ENCODE measurements at regions not wholly inside any gene's neighbourhood (a gene's known extent, or its start where the extent isn't known, plus 50 kb on each side); places are given as distances from the start of the nearest gene placed in this dataset.

- no peaks in the 10 kb centered on the region for H3K4me1 ChIP-seq
- H3K4me3 ChIP-seq, result no peak overlapping the region
- ATAC-seq (no peak), DNase-seq (no peak)
- H3K9me3 ChIP-seq, result peaks cover 0 to 11% (median 4%) of the 10 kb centered on the region in 11 donors
- H3K36me3 ChIP-seq, result no peaks in the 10 kb centered on the region
- H3K27ac ChIP-seq, result no peak overlapping the region
- TF ChIP-seq CTCF (IDR thresholded peaks at IDR 0.05), result no peak
- WGBS, 2 donors, result 82% methylated on average over 5 of the region's 5 CpGs
- H3K27me3 ChIP-seq, result no peaks in the 10 kb centered on the region
- intact Hi-C loops (cut with DNase I), result no loop called here
These were observed 106.6 kb upstream of the HS3ST1 start for GRCh38 chr4:11535333-11535732.

GRCh38 chr4:11534623-11535302 lies 106.1 kb upstream of the HS3ST1 start:
- Histone ChIP-seq H3K4me1 (peaks cover 0 to under 1% (median 0%) of the 10 kb centered on the region in 9 donors), H3K36me3 (no peaks in the 10 kb centered on the region), H3K27me3 (no peaks in the 10 kb centered on the region), H3K9me3 (peaks cover 0 to 15% (median 5%) of the 10 kb centered on the region in 11 donors), H3K4me3 (no peak overlapping the region), H3K27ac (no peak overlapping the region)
- ATAC-seq (no peak), DNase-seq (no peak)
- WGBS, 2 donors, result 26 to 50% methylated on average over 2 of the region's 2 CpGs
- intact Hi-C loops (cut with DNase I), result no loop called here
- no peak for TF ChIP-seq CTCF (IDR thresholded peaks at IDR 0.05)

GRCh38 chr4:11532138-11532537 lies 103.4 kb upstream of the HS3ST1 start:
- no peaks in the 10 kb centered on the region for H3K36me3 ChIP-seq
- ATAC-seq (no peak), DNase-seq (no peak)
- 72 to 97% methylated on average over 2 of the region's 2 CpGs for WGBS, 2 donors
- peaks cover 0 to 8% (median 0%) of the 10 kb centered on the region in 9 donors for H3K4me1 ChIP-seq
- no peaks in the 10 kb centered on the region for H3K27me3 ChIP-seq
- no peak for TF ChIP-seq CTCF (IDR thresholded peaks at IDR 0.05)
- H3K27ac ChIP-seq, result no peak overlapping the region
- H3K9me3 ChIP-seq, result peaks cover 0 to 15% (median 5%) of the 10 kb centered on the region in 11 donors
- intact Hi-C loops (cut with DNase I), result no loop called here
- H3K4me3 ChIP-seq, result no peak overlapping the region

GRCh38 chr4:11529625-11530201 lies 101.0 kb upstream of the HS3ST1 start:
- DNase-seq (no peak), ATAC-seq (no peak)
- no peaks in the 10 kb centered on the region for H3K36me3 ChIP-seq
- peak overlapping the region in 1 of 10 donors; percentile 8 for H3K27ac ChIP-seq
- WGBS, 2 donors, result 70 to 82% methylated on average over 9 of the region's 9 CpGs
- H3K9me3 ChIP-seq, result peaks cover 0 to 15% (median 5%) of the 10 kb centered on the region in 11 donors
- TF ChIP-seq CTCF (IDR thresholded peaks at IDR 0.05), result no peak
- intact Hi-C loops (cut with DNase I), result no loop called here
- H3K4me1 ChIP-seq, result peaks cover 0 to 8% (median 0%) of the 10 kb centered on the region in 9 donors
- H3K4me3 ChIP-seq, result no peak overlapping the region
- no peaks in the 10 kb centered on the region for H3K27me3 ChIP-seq
